OCI-LY3 (cell line): ENCODE measurements at regions not wholly inside any gene's neighbourhood (a gene's known extent, or its start where the extent isn't known, plus 50 kb on each side); places are given as distances from the start of the nearest gene placed in this dataset.

ENCODE experiments used
- H2AFZ ChIP-seq: fragments of 200-600, 300-600 bp; shearing (Covaris generic); 2 replicates; pipeline ENCODE4 v1.6.0; 2014; ENCODE audit warnings: antibody characterized with exemption, low read depth, low read length
- H3K27ac ChIP-seq: fragments of 200-600, 300-600 bp; sonication (generic); 2 replicates; pipeline ENCODE4 v1.5.1; 2014; ENCODE audit warnings: mild to moderate bottlenecking, low read length, moderate library complexity, mixed read lengths
- H3K27me3 ChIP-seq: fragments of 200-600, 300-600 bp; sonication (generic); 2 replicates; pipeline ENCODE4 v1.6.1; 2014; ENCODE audit warnings: low read depth, low read length, mixed read lengths
- H3K36me3 ChIP-seq: fragments of 200-600, 300-600 bp; sonication (generic); replicated peaks from 2 replicates; pipeline ENCODE3; 2014; ENCODE audit warnings: low read depth, low read length, mixed read lengths
- H3K4me1 ChIP-seq: fragments of 300-600, 200-600 bp; sonication (generic); 2 replicates; pipeline ENCODE4 v1.6.1; 2014; ENCODE audit warnings: low read length, mixed read lengths
- H3K4me2 ChIP-seq: fragments of 200-600, 300-600 bp; sonication (generic); 2 replicates; pipeline ENCODE4 v1.6.1; 2014; ENCODE audit warnings: low read length, mixed read lengths
- H3K4me3 ChIP-seq: fragments of 300-600, 200-600 bp; sonication (generic); 2 replicates; pipeline ENCODE4 v1.5.1; 2014; ENCODE audit warnings: antibody characterized with exemption, mild to moderate bottlenecking, low read length, moderate library complexity
- H3K79me2 ChIP-seq: fragments of 300-600, 200-600 bp; shearing (Covaris generic); 2 replicates; pipeline ENCODE4 v1.6.1; 2014; ENCODE audit warnings: mild to moderate bottlenecking, low read length, mixed read lengths
- H3K9ac ChIP-seq: fragments of 300-600, 200-600 bp; shearing (Covaris generic); 2 replicates; pipeline ENCODE4 v1.6.0; 2014; ENCODE audit warnings: mild to moderate bottlenecking, low read length, moderate library complexity
- H3K9me3 ChIP-seq: fragments of 200-600, 300-600 bp; shearing (Covaris generic); 2 replicates; pipeline ENCODE4 v1.6.1; 2014; ENCODE audit warnings: low read length, mixed read lengths; ENCODE audit not compliant: insufficient read depth
- H4K20me1 ChIP-seq: fragments of 200-600, 300-600 bp; sonication (generic); 2 replicates; pipeline ENCODE4 v1.6.1; 2016; ENCODE audit warnings: low read length, mixed read lengths; ENCODE audit not compliant: insufficient read depth
- CTCF ChIP-seq: fragments of 200-600, 300-600 bp; sonication (generic); IDR thresholded peaks from 2 replicates; pipeline ENCODE4 v1.5.1; 2014; ENCODE audit warnings: antibody characterized with exemption, low read length, low read depth
- EZH2phosphoT487 ChIP-seq: fragments of 200-600 bp; shearing (Covaris generic); IDR thresholded peaks from 2 replicates; pipeline ENCODE4 v1.6.1; 2018; ENCODE audit warnings: antibody characterized with exemption, mixed run types, low read depth

GRCh38 chr17:22300177-22300576 is 607.9 kb downstream of the KCNJ18 start:
- Histone ChIP-seq H3K9me3 (no peaks in the 10 kb centered on the region), H2AFZ (no peak overlapping the region), H3K79me2 (no peaks in the 10 kb centered on the region), H3K27me3 (no peaks in the 10 kb centered on the region), H4K20me1 (no peaks in the 10 kb centered on the region), H3K4me1 (no peaks in the 10 kb centered on the region), H3K4me2 (no peak overlapping the region), H3K4me3 (no peak overlapping the region), H3K27ac (no peak overlapping the region), H3K36me3 (no peaks in the 10 kb centered on the region), H3K9ac (no peak overlapping the region)
- TF ChIP-seq EZH2phosphoT487 (no peak), CTCF (no peak)

- Histone ChIP-seq H3K9me3 (no peaks in the 10 kb centered on the region), H3K27ac (no peak overlapping the region), H3K9ac (no peak overlapping the region)
These were observed 608.5 kb downstream of the KCNJ18 start for GRCh38 chr17:22300731-22301352.

GRCh38 chr17:22301353-22301745 is 609.0 kb downstream of the KCNJ18 start:
- no peak for TF ChIP-seq CTCF
- TF ChIP-seq EZH2phosphoT487, result no peak

More at GRCh38 chr17:22300731-22301352, 608.5 kb downstream of the KCNJ18 start:
- Histone ChIP-seq H3K79me2 (no peaks in the 10 kb centered on the region), H3K36me3 (no peaks in the 10 kb centered on the region), H3K4me1 (no peaks in the 10 kb centered on the region), H3K4me3 (no peak overlapping the region), H2AFZ (no peak overlapping the region), H4K20me1 (no peaks in the 10 kb centered on the region), H3K27me3 (no peaks in the 10 kb centered on the region), H3K4me2 (no peak overlapping the region)
- TF ChIP-seq CTCF, result no peak
- no peak for TF ChIP-seq EZH2phosphoT487

GRCh38 chr17:22303096-22303495 is 610.8 kb downstream of the KCNJ18 start:
- no peak overlapping the region for H3K9ac ChIP-seq
- no peaks in the 10 kb centered on the region for H3K9me3 ChIP-seq
- H3K79me2 ChIP-seq, result no peaks in the 10 kb centered on the region
- no peaks in the 10 kb centered on the region for H3K27me3 ChIP-seq
- H2AFZ ChIP-seq, result no peak overlapping the region
- H3K4me1 ChIP-seq, result no peaks in the 10 kb centered on the region
- TF ChIP-seq EZH2phosphoT487, result no peak
- TF ChIP-seq CTCF, result no peak
- no peaks in the 10 kb centered on the region for H3K36me3 ChIP-seq
- no peaks in the 10 kb centered on the region for H4K20me1 ChIP-seq
- H3K4me3 ChIP-seq, result no peak overlapping the region
- H3K4me2 ChIP-seq, result no peak overlapping the region
- no peak overlapping the region for H3K27ac ChIP-seq

More at GRCh38 chr17:22301353-22301745, 609.0 kb downstream of the KCNJ18 start:
- no peaks in the 10 kb centered on the region for H4K20me1 ChIP-seq
- H3K9ac ChIP-seq, result no peak overlapping the region
- no peaks in the 10 kb centered on the region for H3K79me2 ChIP-seq
- H3K36me3 ChIP-seq, result no peaks in the 10 kb centered on the region
- H3K4me1 ChIP-seq, result no peaks in the 10 kb centered on the region
- H3K27ac ChIP-seq, result no peak overlapping the region
- no peak overlapping the region for H3K4me2 ChIP-seq
- no peak overlapping the region for H3K4me3 ChIP-seq
- H3K9me3 ChIP-seq, result no peaks in the 10 kb centered on the region
- no peaks in the 10 kb centered on the region for H3K27me3 ChIP-seq
- no peak overlapping the region for H2AFZ ChIP-seq
